SH-SY5Y (cell line): ENCODE measurements at regions not wholly inside any gene's neighbourhood (a gene's known extent, or its start where the extent isn't known, plus 50 kb on each side); places are given as distances from the start of the nearest gene placed in this dataset.

Experiments
- GATA2 ChIP-seq: IDR thresholded peaks from 2 replicates; pipeline ENCODE4 v1.6.1; 2011; ENCODE audit warnings: mild to moderate bottlenecking, low read depth, low read length
- GATA3 ChIP-seq: IDR thresholded peaks from 2 replicates; pipeline ENCODE4 v1.6.1; 2011; ENCODE audit warnings: low read depth, mild to moderate bottlenecking, low read length, moderate library complexity

DNA sequence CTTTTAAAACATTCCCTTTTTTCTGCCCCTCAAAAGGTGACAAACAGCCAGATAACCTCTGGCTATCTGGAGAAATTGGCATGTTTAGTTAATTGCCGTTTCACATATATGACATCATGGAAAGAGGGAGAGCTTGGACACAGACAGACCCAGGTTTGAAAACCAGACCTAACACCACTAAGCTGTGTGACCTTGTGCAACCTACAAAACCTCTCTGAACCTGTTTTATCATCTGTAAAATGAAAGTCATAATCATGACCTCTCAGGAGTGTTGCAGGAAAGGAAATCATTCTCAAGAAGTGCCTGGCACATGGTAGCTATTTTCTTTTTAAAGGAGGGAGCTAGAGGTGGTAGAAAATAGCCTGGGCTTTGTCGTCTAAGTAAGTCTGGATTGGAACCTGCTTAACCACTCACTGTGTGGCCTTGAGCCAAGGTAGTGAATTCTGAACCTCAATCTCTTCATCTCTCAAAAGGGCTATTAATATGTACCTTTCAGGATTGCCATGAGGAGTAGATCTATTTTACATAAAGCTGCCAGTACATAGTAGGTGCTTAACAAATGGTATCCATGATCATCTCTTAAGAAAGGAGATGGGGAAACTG, 363.5 kb downstream of the BCOR start:
- no peak for TF ChIP-seq GATA2
- no peak for TF ChIP-seq GATA3
